ENCODE measurements at regions not wholly inside any gene's neighbourhood (a gene's known extent, or its start where the extent isn't known, plus 50 kb on each side); places are given as distances from the start of the nearest gene placed in this dataset.

- TF ChIP-seq POLR2AphosphoS5 (IDR thresholded peaks at IDR 0.05) (no peak), POLR2A (IDR thresholded peaks at IDR 0.05) (no peak)
- TF ChIP-seq, protein P1, sequence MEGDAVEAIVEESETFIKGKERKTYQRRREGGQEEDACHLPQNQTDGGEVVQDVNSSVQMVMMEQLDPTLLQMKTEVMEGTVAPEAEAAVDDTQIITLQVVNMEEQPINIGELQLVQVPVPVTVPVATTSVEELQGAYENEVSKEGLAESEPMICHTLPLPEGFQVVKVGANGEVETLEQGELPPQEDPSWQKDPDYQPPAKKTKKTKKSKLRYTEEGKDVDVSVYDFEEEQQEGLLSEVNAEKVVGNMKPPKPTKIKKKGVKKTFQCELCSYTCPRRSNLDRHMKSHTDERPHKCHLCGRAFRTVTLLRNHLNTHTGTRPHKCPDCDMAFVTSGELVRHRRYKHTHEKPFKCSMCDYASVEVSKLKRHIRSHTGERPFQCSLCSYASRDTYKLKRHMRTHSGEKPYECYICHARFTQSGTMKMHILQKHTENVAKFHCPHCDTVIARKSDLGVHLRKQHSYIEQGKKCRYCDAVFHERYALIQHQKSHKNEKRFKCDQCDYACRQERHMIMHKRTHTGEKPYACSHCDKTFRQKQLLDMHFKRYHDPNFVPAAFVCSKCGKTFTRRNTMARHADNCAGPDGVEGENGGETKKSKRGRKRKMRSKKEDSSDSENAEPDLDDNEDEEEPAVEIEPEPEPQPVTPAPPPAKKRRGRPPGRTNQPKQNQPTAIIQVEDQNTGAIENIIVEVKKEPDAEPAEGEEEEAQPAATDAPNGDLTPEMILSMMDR (IDR thresholded peaks at IDR 0.05) = no peak
Measured at GRCh38 chr20:24747881-24748595, 201.0 kb upstream of the CST7 start.

Measured in gastroesophageal sphincter (tissue), 3 donors.